HFFc6 (cell line): ENCODE measurements at regions not wholly inside any gene's neighbourhood (a gene's known extent, or its start where the extent isn't known, plus 50 kb on each side); places are given as distances from the start of the nearest gene placed in this dataset.

Source experiments
- DNase-seq: peaks from one replicate; pipeline ENCODE4 v3.0.0-alpha.2; 2018
- H3K27ac Mint-ChIP-seq: 2 replicates; pipeline ENCODE4 v1.8.0; 2020; ENCODE audit warnings: mild to moderate bottlenecking, mixed read lengths
- H3K27me3 Mint-ChIP-seq: 2 replicates; pipeline ENCODE4 v1.8.0; 2021; ENCODE audit warnings: mild to moderate bottlenecking, moderate library complexity, mixed read lengths; ENCODE audit not compliant: insufficient read depth
- H3K36me3 Mint-ChIP-seq: 2 replicates; pipeline ENCODE4 v1.8.0; 2021; ENCODE audit warnings: low read depth, mixed read lengths
- H3K4me1 Mint-ChIP-seq: 2 replicates; pipeline ENCODE4 v1.8.0; 2020; ENCODE audit warnings: low read depth, mixed read lengths
- H3K4me3 Mint-ChIP-seq: 2 replicates; pipeline ENCODE4 v1.8.0; 2020; ENCODE audit warnings: mild to moderate bottlenecking, moderate library complexity, mixed read lengths
- H3K9me3 Mint-ChIP-seq: 2 replicates; pipeline ENCODE4 v1.8.0; 2020; ENCODE audit warnings: mild to moderate bottlenecking, mixed read lengths
- CTCF ChIP-seq: fragments of 200-600 bp; sonication (generic); IDR thresholded peaks from 2 replicates; pipeline ENCODE4 v1.5.0; 2021; ENCODE audit warnings: antibody characterized with exemption, mild to moderate bottlenecking

GRCh38 chr17:79242873-79243602 is 168.4 kb downstream of the ENGASE start:
- H3K27me3 Mint-ChIP-seq, result peaks cover 33% of the 10 kb centered on the region
- no peak overlapping the region for H3K4me3 Mint-ChIP-seq
- H3K4me1 Mint-ChIP-seq, result no peaks in the 10 kb centered on the region
- no peaks in the 10 kb centered on the region for H3K9me3 Mint-ChIP-seq
- H3K36me3 Mint-ChIP-seq, result no peaks in the 10 kb centered on the region
- no peak for DNase-seq
- no peak overlapping the region for H3K27ac Mint-ChIP-seq
- TF ChIP-seq CTCF, result no peak

- H3K4me1 Mint-ChIP-seq, result no peaks in the 10 kb centered on the region
- no peak for TF ChIP-seq CTCF
- DNase-seq, result no peak
- H3K27me3 Mint-ChIP-seq, result peaks cover 36% of the 10 kb centered on the region
- H3K4me3 Mint-ChIP-seq, result no peak overlapping the region
- H3K9me3 Mint-ChIP-seq, result no peaks in the 10 kb centered on the region
- no peak overlapping the region for H3K27ac Mint-ChIP-seq
- no peaks in the 10 kb centered on the region for H3K36me3 Mint-ChIP-seq
These were observed 167.8 kb downstream of the ENGASE start for GRCh38 chr17:79242393-79242792.

- Mint-ChIP-seq H3K4me1 (no peaks in the 10 kb centered on the region), H3K36me3 (no peaks in the 10 kb centered on the region), H3K9me3 (no peaks in the 10 kb centered on the region), H3K27me3 (peaks cover 33% of the 10 kb centered on the region), H3K4me3 (no peak overlapping the region), H3K27ac (no peak overlapping the region)
- TF ChIP-seq CTCF, result no peak
- no peak for DNase-seq
These were observed 167.0 kb downstream of the ENGASE start for GRCh38 chr17:79241616-79242015.

- Mint-ChIP-seq H3K27me3 (peaks cover 28% of the 10 kb centered on the region), H3K9me3 (no peaks in the 10 kb centered on the region), H3K4me3 (no peak overlapping the region), H3K36me3 (no peaks in the 10 kb centered on the region), H3K27ac (no peak overlapping the region), H3K4me1 (no peaks in the 10 kb centered on the region)
- no peak for TF ChIP-seq CTCF
- no peak for DNase-seq
These were observed 164.6 kb downstream of the ENGASE start for GRCh38 chr17:79239205-79239604.

GRCh38 chr17:79237448-79238053 is 162.9 kb downstream of the ENGASE start:
- H3K9me3 Mint-ChIP-seq, result no peaks in the 10 kb centered on the region
- H3K27me3 Mint-ChIP-seq, result peaks cover 28% of the 10 kb centered on the region
- DNase-seq, result no peak
- H3K4me1 Mint-ChIP-seq, result no peaks in the 10 kb centered on the region
- no peak overlapping the region for H3K27ac Mint-ChIP-seq
- TF ChIP-seq CTCF, result no peak
- no peaks in the 10 kb centered on the region for H3K36me3 Mint-ChIP-seq
- H3K4me3 Mint-ChIP-seq, result no peak overlapping the region
